ENCODE measurements at regions not wholly inside any gene's neighbourhood (a gene's known extent, or its start where the extent isn't known, plus 50 kb on each side); places are given as distances from the start of the nearest gene placed in this dataset.
A peak's percentile ranks its signal among the peaks of the same experiment; 100 is the strongest.

DNA sequence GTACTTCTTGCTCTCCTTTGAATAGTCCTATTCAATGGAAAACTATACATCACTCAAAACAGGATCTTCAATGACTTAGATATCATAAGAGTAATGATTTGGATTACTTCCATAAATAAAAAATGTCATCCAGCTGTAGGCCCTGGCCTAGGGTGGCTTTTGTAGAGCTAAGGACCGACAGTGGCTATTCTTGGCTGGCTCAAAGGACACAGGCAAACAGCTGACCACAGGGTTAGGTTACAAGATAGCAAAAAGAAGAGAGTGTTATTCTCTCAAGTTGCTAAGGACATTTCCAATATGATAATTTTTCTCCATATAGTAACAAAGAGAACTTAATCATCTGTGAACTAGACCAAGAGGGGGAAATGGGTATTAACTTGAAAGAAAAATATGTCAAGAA, 495.1 kb downstream of the PLPP3 start:
- POLR2A ChIA-PET (ENCODE audit: low non-redundant PET), result no interaction called here
- H3K27ac ChIP-seq, result no peak overlapping the region
- CTCF ChIA-PET, result no interaction called here

DNA sequence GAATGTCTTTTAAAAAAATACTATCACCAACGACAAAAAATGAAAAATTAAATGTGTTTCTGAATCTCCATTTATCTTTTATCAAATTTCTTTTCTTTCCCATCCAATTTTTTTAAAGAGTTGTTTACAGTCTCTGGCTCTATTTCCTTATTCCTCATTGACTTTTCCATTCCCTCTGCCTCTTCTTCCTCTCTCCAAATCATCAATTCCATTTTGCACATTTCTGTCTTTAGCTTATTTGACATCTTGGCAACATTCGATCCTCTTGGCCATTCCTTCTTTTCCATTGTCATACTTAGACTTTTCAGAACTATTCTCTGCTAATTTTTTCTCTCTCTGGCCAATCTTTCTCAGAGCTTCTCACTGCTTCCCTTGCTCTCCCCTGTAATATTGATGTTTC, 497.6 kb downstream of the PLPP3 start:
- CTCF ChIA-PET, result interaction anchor here (1.0 kb wide), 1 partner anchor 805 kb away, joined by 4 read pairs; no protein-coding TSS in a partner anchor
- POLR2A ChIA-PET (ENCODE audit: low non-redundant PET), result no interaction called here
- DNase-seq (ENCODE audit: low spot score), result no peak
- no peak overlapping the region for H3K27ac ChIP-seq
- TF ChIP-seq, protein P1, sequence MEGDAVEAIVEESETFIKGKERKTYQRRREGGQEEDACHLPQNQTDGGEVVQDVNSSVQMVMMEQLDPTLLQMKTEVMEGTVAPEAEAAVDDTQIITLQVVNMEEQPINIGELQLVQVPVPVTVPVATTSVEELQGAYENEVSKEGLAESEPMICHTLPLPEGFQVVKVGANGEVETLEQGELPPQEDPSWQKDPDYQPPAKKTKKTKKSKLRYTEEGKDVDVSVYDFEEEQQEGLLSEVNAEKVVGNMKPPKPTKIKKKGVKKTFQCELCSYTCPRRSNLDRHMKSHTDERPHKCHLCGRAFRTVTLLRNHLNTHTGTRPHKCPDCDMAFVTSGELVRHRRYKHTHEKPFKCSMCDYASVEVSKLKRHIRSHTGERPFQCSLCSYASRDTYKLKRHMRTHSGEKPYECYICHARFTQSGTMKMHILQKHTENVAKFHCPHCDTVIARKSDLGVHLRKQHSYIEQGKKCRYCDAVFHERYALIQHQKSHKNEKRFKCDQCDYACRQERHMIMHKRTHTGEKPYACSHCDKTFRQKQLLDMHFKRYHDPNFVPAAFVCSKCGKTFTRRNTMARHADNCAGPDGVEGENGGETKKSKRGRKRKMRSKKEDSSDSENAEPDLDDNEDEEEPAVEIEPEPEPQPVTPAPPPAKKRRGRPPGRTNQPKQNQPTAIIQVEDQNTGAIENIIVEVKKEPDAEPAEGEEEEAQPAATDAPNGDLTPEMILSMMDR (conservative IDR thresholded peaks at IDR 0.05; ENCODE audit: low read depth), result no peak

More for the DNA sequence above, 495.1 kb downstream of the PLPP3 start:
- TF ChIP-seq, protein P1 (conservative IDR thresholded peaks at IDR 0.05; ENCODE audit: low read depth), result no peak
- no peak for DNase-seq (ENCODE audit: low spot score)

DNA sequence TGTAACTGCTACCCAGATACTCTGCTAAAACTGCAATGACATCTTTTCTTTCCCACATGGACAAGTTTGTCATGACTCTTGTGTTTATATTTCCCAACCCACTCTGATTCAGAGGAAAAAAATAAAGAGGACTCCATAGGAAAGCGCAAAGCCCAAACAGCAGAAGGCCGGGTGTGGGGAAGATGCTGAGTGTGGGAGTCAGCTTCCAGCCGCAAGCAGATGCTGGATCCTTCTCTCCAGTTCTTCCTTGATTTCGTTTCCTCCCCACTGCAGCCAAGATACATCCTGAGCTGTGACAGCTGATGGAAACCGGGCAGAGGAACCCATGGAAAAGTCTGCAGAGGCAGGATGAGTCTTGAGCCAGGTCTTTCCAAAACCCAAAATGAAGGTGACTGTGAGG, 498.2 kb downstream of the PLPP3 start:
- CTCF ChIA-PET, result no interaction called here

DNA sequence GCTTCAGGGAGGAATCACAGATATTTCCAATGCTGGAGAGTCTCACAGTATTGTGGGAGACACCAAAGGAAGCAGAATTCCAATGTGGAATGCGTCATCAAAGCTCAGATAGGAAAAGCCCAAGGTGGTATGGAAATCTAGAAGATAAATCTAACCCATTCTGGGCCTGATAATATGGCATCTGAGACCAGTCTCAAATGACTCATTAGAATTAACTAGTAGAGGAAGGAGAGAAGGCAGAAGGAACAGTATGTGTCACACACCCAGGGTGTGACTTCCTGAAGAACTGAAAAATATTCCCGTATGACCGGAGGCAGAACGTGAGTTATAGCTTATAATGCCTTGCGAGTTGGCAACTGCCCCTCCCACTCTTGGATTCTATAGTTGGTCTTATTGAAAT, 499.2 kb downstream of the PLPP3 start:
- POLR2A ChIA-PET (ENCODE audit: low non-redundant PET), result no interaction called here
- no peak overlapping the region for H3K27ac ChIP-seq
- TF ChIP-seq, protein P1 (conservative IDR thresholded peaks at IDR 0.05; ENCODE audit: low read depth), result no peak
- CTCF ChIA-PET, result no interaction called here
- peak; percentile 44 for DNase-seq (ENCODE audit: low spot score)

More for the DNA sequence above, 498.2 kb downstream of the PLPP3 start:
- no peak overlapping the region for H3K27ac ChIP-seq
- TF ChIP-seq, protein P1 (conservative IDR thresholded peaks at IDR 0.05; ENCODE audit: low read depth), result no peak
- DNase-seq (ENCODE audit: low spot score), result no peak
- POLR2A ChIA-PET (ENCODE audit: low non-redundant PET), result no interaction called here

DNA sequence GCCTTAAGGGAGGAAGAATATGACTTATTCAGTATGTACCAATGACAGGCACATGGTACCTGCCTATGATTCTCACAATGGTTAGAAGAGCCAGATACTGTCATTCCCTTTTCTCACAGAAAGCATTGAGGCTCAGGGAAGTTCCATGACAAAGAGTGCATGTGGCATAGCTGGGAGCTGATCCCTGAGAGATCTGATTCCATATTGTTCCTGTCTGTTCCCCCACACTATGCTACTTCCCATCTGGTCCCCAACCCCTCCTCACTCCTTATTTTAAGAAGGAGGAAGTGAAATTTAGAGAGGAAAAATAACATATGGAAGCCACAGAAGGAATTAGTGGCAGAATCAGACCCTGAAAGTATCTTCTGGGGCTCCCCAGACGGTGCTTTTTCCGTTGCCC, 500.0 kb downstream of the PLPP3 start:
- ChIA-PET POLR2A (ENCODE audit: low non-redundant PET) (no interaction called here), CTCF (no interaction called here)
- TF ChIP-seq, protein P1 (conservative IDR thresholded peaks at IDR 0.05; ENCODE audit: low read depth), result no peak
- DNase-seq (ENCODE audit: low spot score), result no peak
- no peak overlapping the region for H3K27ac ChIP-seq

DNA sequence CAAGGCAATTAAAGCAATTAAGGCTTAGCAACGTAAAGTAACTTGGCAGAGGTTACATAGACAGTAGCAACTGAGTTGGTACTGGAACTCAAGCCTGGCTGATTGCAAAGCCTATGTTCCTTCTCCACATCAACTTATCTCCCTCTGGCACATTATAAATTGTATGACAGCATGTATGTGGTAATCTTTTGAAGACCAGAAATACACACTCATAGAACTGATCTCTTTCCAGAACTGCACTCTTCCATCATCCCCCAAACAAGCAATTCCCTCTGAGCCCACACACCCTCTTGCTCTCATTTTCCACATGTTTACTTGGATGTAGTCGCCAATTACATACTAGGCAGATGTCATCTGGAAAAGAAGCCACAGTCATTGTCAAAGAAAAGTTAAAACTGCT, 502.2 kb downstream of the PLPP3 start:
- TF ChIP-seq, protein P1 (conservative IDR thresholded peaks at IDR 0.05; ENCODE audit: low read depth), result no peak

More for the DNA sequence above, 502.2 kb downstream of the PLPP3 start:
- CTCF ChIA-PET, result no interaction called here
- POLR2A ChIA-PET (ENCODE audit: low non-redundant PET), result no interaction called here
- no peak overlapping the region for H3K27ac ChIP-seq
- no peak for DNase-seq (ENCODE audit: low spot score)

All from RWPE1 (cell line).